GM19238 (cell line): ENCODE measurements at regions not wholly inside any gene's neighbourhood (a gene's known extent, or its start where the extent isn't known, plus 50 kb on each side); places are given as distances from the start of the nearest gene placed in this dataset.

Experiments
- DNase-seq: peaks from one replicate; pipeline ENCODE4 v3.0.0; 2011; ENCODE audit warnings: low spot score; ENCODE audit not compliant: insufficient read length

- DNase-seq: no peak
Observed at GRCh38 chr11:70839851-70840250, 412.5 kb downstream of the SHANK2 start.

- no peak for DNase-seq
Observed at GRCh38 chr11:70841264-70841663, 411.1 kb downstream of the SHANK2 start.

GRCh38 chr11:70842256-70842655 is 410.1 kb downstream of the SHANK2 start:
- no peak for DNase-seq

GRCh38 chr11:70842701-70843100 is 409.7 kb downstream of the SHANK2 start:
- no peak for DNase-seq

GRCh38 chr11:70843906-70844305 is 408.5 kb downstream of the SHANK2 start:
- DNase-seq: no peak

GRCh38 chr11:70844387-70844786 is 408.0 kb downstream of the SHANK2 start:
- no peak for DNase-seq

- DNase-seq: no peak
Observed at GRCh38 chr11:70845591-70846041, 406.8 kb downstream of the SHANK2 start.

GRCh38 chr11:70846781-70847655 is 405.4 kb downstream of the SHANK2 start:
- DNase-seq: no peak

- DNase-seq: no peak
Observed at GRCh38 chr11:70848243-70848750, 404.1 kb downstream of the SHANK2 start.

- DNase-seq: no peak
Observed at GRCh38 chr11:70849031-70849430, 403.3 kb downstream of the SHANK2 start.

- DNase-seq: no peak
Observed at GRCh38 chr11:70851308-70851707, 401.1 kb downstream of the SHANK2 start.

GRCh38 chr11:70851907-70852306 is 400.5 kb downstream of the SHANK2 start:
- no peak for DNase-seq

- DNase-seq: no peak
Observed at GRCh38 chr11:70853068-70853769, 399.2 kb downstream of the SHANK2 start.

GRCh38 chr11:70853770-70854108 is 398.6 kb downstream of the SHANK2 start:
- DNase-seq: no peak

GRCh38 chr11:70854201-70854600 is 398.2 kb downstream of the SHANK2 start:
- DNase-seq: no peak

GRCh38 chr11:70854901-70855556 is 397.3 kb downstream of the SHANK2 start:
- DNase-seq: no peak

- no peak for DNase-seq
Observed at GRCh38 chr11:70857894-70858293, 394.5 kb downstream of the SHANK2 start.

GRCh38 chr11:70859180-70859579 is 393.2 kb downstream of the SHANK2 start:
- DNase-seq: no peak

GRCh38 chr11:70860888-70861287 is 391.5 kb downstream of the SHANK2 start:
- no peak for DNase-seq

- DNase-seq: no peak
Observed at GRCh38 chr11:70861559-70861958, 390.8 kb downstream of the SHANK2 start.

GRCh38 chr11:70862093-70862492 is 390.3 kb downstream of the SHANK2 start:
- DNase-seq: no peak

GRCh38 chr11:70863186-70863585 is 389.2 kb downstream of the SHANK2 start:
- DNase-seq: no peak
